Nephron (organoid): ENCODE measurements at regions not wholly inside any gene's neighbourhood (a gene's known extent, or its start where the extent isn't known, plus 50 kb on each side); places are given as distances from the start of the nearest gene placed in this dataset.

ENCODE experiments used
- H3K27ac Mint-ChIP-seq, 3 experiments: 2 replicates each; pipeline ENCODE4 v1.8.0; 2020; ENCODE audit warnings: mixed read lengths in 3 of 3, mild to moderate bottlenecking in 2 of 3, moderate library complexity in 1 of 3
- H3K27me3 Mint-ChIP-seq: 2 replicates; pipeline ENCODE4 v1.8.0; 2021; ENCODE audit warnings: low read depth, mild to moderate bottlenecking, moderate library complexity, mixed read lengths
- H3K36me3 Mint-ChIP-seq: 2 replicates; pipeline ENCODE4 v1.8.0; 2020; ENCODE audit warnings: low read depth, mixed read lengths
- H3K4me1 Mint-ChIP-seq: 2 replicates; pipeline ENCODE4 v1.8.0; 2020; ENCODE audit warnings: mixed read lengths
- H3K4me3 Mint-ChIP-seq, 3 experiments: 2 replicates each; pipeline ENCODE4 v1.8.0; 2020; ENCODE audit warnings: mild to moderate bottlenecking in 3 of 3, mixed read lengths in 3 of 3, moderate library complexity in 2 of 3
- H3K9me3 Mint-ChIP-seq: 2 replicates; pipeline ENCODE4 v1.8.0; 2020; ENCODE audit warnings: mixed read lengths
- CTCF ChIP-seq, 3 experiments: fragments of 200-600 bp; sonication (generic); IDR thresholded peaks; one replicate each; pipeline ENCODE4 v1.5.0; 2021; ENCODE audit warnings: antibody characterized with exemption in 3 of 3; ENCODE audit not compliant: unreplicated experiment in 3 of 3

GRCh38 chr16:66273644-66274334 lies 92.7 kb upstream of the CDH5 start:
- Mint-ChIP-seq H3K4me3 (no peak overlapping the region), H3K27ac (peak overlapping the region; percentile 18 to 89 (median 76)), H3K4me1 (peaks cover 35% of the 10 kb centered on the region), H3K27me3 (peaks cover 3% of the 10 kb centered on the region), H3K9me3 (peaks cover 17% of the 10 kb centered on the region), H3K36me3 (peaks cover 12% of the 10 kb centered on the region)
- no peak for TF ChIP-seq CTCF (IDR thresholded peaks at IDR 0.05; ENCODE audit: unreplicated experiment in 3 of 3)

DNA sequence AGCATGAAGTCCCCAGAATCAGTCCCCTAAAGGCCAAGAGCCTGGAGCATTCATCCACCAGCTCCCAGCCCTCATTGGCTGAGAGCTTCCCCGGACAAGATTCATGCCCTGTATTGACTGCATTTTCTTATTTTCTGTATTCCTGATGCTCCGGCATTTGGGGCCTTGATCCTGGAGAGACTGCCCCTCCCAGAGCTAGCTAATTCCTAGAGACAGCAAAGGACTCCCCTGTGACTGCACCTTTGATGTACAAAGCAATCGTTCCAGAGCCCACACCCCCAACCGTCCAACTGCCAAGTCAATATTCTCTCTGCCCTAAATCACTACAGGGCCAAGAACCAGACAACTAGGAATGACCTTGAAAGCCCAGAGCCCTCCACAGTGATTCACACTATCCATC lies 93.4 kb upstream of the CDH5 start:
- peaks cover 13% of the 10 kb centered on the region for H3K9me3 Mint-ChIP-seq
- H3K4me3 Mint-ChIP-seq, result no peak overlapping the region
- TF ChIP-seq CTCF (IDR thresholded peaks at IDR 0.05; ENCODE audit: unreplicated experiment in 3 of 3), result no peak
- H3K4me1 Mint-ChIP-seq, result peaks cover 40% of the 10 kb centered on the region
- peaks cover 8% of the 10 kb centered on the region for H3K36me3 Mint-ChIP-seq
- H3K27ac Mint-ChIP-seq, result peak overlapping the region; percentile 18 to 76 (median 47)
- H3K27me3 Mint-ChIP-seq, result peaks cover 3% of the 10 kb centered on the region

DNA sequence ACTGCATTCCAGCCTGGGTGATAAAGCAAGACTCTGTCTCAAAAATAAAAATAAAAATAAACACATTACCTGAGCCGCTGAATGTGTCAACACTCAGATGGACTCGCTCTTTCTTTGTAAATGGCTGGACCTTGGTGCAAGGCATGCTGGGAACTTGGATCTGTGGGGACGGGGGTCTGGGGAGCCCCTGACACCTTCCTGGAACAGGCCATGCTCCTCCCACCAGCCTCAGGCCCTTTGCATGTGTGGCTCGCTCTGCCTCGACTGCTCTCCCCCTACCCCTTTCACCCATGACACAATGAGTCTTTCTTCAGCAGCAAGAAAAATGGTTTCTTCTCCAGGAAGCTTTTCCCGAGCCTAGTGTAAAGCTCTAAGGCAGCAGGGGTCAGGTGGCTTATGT lies 94.0 kb upstream of the CDH5 start:
- peaks cover 8% of the 10 kb centered on the region for H3K36me3 Mint-ChIP-seq
- peak overlapping the region; percentile 47 to 76 (median 64) for H3K27ac Mint-ChIP-seq
- TF ChIP-seq CTCF (IDR thresholded peaks at IDR 0.05; ENCODE audit: unreplicated experiment in 3 of 3), result no peak
- peaks cover 13% of the 10 kb centered on the region for H3K9me3 Mint-ChIP-seq
- H3K4me1 Mint-ChIP-seq, result peaks cover 46% of the 10 kb centered on the region
- no peak overlapping the region for H3K4me3 Mint-ChIP-seq
- H3K27me3 Mint-ChIP-seq, result peaks cover 3% of the 10 kb centered on the region

DNA sequence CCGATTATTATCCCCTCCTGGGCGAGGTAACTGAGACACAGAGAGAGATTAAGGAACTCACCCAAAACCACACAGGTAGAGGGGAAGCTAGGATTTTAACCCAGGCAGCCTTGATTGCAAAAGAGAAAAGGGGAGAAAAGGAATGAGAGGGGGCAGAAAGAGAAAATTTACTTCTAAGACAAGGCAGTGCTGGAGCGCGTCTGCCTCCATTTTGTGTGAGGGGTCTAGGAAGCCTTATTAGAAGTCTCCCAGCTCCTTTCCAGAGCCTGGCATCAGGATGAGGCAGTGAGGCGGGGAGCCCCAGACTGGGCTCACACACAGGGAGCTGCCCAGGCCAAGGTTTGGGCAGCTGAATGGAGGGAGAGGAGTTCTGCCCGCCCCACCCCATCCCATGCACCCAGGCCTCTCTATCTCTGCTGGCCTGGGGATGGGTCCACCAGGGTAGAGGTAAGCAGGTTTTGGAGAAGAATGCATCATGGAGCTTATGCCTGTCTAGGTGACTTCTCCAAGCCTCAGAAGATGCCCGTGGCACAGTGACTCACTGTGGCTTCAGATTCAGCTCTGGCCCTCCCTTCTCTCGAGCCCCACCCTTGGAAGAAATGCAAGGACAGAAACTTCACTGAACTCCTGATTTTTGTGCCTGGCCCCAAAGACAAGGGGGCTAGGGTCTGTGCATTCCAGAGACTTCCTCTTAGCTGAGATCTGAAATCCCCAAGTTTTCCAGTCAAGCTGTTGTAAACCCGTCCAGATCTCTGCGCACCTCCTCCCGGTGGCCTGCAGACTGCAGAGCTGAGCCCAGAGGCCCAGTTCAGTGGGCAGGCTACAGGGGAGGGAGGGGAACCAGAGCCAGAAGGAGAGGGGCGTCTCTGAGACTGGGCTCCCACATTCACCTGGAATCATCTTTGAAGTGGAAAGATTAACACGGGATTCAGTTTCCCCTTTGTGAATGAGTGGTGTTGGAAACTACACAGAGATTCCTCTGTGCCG lies 95.1 kb upstream of the CDH5 start:
- H3K27ac Mint-ChIP-seq, result peak overlapping the region; percentile 65 to 97 (median 91)
- H3K4me1 Mint-ChIP-seq, result peaks cover 57% of the 10 kb centered on the region
- H3K27me3 Mint-ChIP-seq, result peaks cover 6% of the 10 kb centered on the region
- TF ChIP-seq CTCF (IDR thresholded peaks at IDR 0.05; ENCODE audit: unreplicated experiment in 3 of 3), result no peak
- H3K4me3 Mint-ChIP-seq, result peak overlapping the region in 2 of 3 experiments; percentile 16 to 22
- H3K36me3 Mint-ChIP-seq, result peaks cover 7% of the 10 kb centered on the region
- H3K9me3 Mint-ChIP-seq, result peaks cover 10% of the 10 kb centered on the region

GRCh38 chr16:66270333-66270927 lies 96.1 kb upstream of the CDH5 start:
- H3K27me3 Mint-ChIP-seq, result peaks cover 10% of the 10 kb centered on the region
- TF ChIP-seq CTCF (IDR thresholded peaks at IDR 0.05; ENCODE audit: unreplicated experiment in 3 of 3), result peak; percentile 98 to 99 (median 99)
- no peaks in the 10 kb centered on the region for H3K36me3 Mint-ChIP-seq
- peaks cover 3% of the 10 kb centered on the region for H3K9me3 Mint-ChIP-seq
- H3K27ac Mint-ChIP-seq, result peak overlapping the region; percentile 92 to 98 (median 97)
- H3K4me3 Mint-ChIP-seq, result peak overlapping the region; percentile 22 to 58 (median 31)
- peaks cover 66% of the 10 kb centered on the region for H3K4me1 Mint-ChIP-seq
